Activated CD8-positive, alpha-beta T cell treated with anti-CD3 and anti-CD28 coated beads for 36 hours (primary cell): ENCODE measurements at regions not wholly inside any gene's neighbourhood (a gene's known extent, or its start where the extent isn't known, plus 50 kb on each side); places are given as distances from the start of the nearest gene placed in this dataset.
A peak's percentile ranks its signal among the peaks of the same experiment; 100 is the strongest.

Experiments used
- ATAC-seq: fragments of 200-7000 bp; cut with Tn5 transposase; one replicate; pipeline ENCODE4 v1.10.0; 2021; ENCODE audit warnings: mild to moderate bottlenecking, moderate library complexity
- CTCF ChIA-PET: fragments of 350-600 bp; sonication (Branson Sonifier 250); formaldehyde crosslinking; loops from one replicate; lab custom pipeline; 2021; ENCODE audit warnings: antibody characterized with exemption; lab: Charles Lee
- POLR2A ChIA-PET: fragments of 350-600 bp; sonication (Branson Sonifier 250); formaldehyde crosslinking; loops from one replicate; lab custom pipeline; 2021; ENCODE audit warnings: antibody characterized with exemption; lab: Charles Lee
- DNase-seq: peaks from one replicate; pipeline ENCODE4 v3.0.0-alpha.2; 2020
- H3K27ac Mint-ChIP-seq: one replicate; pipeline ENCODE4 v1.8.0; 2021; ENCODE audit warnings: mild to moderate bottlenecking, mixed read lengths
- H3K27me3 Mint-ChIP-seq: one replicate; pipeline ENCODE4 v1.8.0; 2021; ENCODE audit warnings: mixed read lengths
- H3K36me3 Mint-ChIP-seq: one replicate; pipeline ENCODE4 v1.8.0; 2021; ENCODE audit warnings: low read depth, mixed read lengths
- H3K4me1 Mint-ChIP-seq: one replicate; pipeline ENCODE4 v1.8.0; 2021; ENCODE audit warnings: low read depth, mixed read lengths
- H3K4me3 Mint-ChIP-seq: one replicate; pipeline ENCODE4 v1.8.0; 2021; ENCODE audit warnings: mild to moderate bottlenecking, moderate library complexity, mixed read lengths
- H3K9me3 Mint-ChIP-seq: one replicate; pipeline ENCODE4 v1.8.0; 2021; ENCODE audit warnings: mixed read lengths
- CTCF ChIP-seq: fragments of 200-600 bp; IDR thresholded peaks from one replicate; pipeline ENCODE4 v1.8.0; 2022; ENCODE audit warnings: antibody characterized with exemption, mild to moderate bottlenecking
- intact Hi-C: fragments of 100-400 bp; cut with micrococcal nuclease; formaldehyde crosslinking; loops from one replicate; pipeline ENCODE4 v1.10.0; 2022

- H3K4me3 Mint-ChIP-seq = no peak overlapping the region
- ChIA-PET CTCF (interaction anchor here (0.6 kb wide), 1 partner anchor 10 kb away, joined by 3 read pairs; no protein-coding TSS in a partner anchor), POLR2A (no interaction called here)
- intact Hi-C loops = no loop called here
- no peaks in the 10 kb centered on the region for H3K27me3 Mint-ChIP-seq
- no peak overlapping the region for H3K27ac Mint-ChIP-seq
- no peaks in the 10 kb centered on the region for H3K4me1 Mint-ChIP-seq
- DNase-seq (no peak), ATAC-seq (no peak)
- no peak for TF ChIP-seq CTCF
- peaks cover 2% of the 10 kb centered on the region for H3K9me3 Mint-ChIP-seq
- no peaks in the 10 kb centered on the region for H3K36me3 Mint-ChIP-seq
Observed at GRCh38 chr5:103840600-103840999, 278.0 kb upstream of the NUDT12 start.

- Mint-ChIP-seq H3K27me3 (no peaks in the 10 kb centered on the region), H3K4me1 (no peaks in the 10 kb centered on the region), H3K9me3 (peaks cover 2% of the 10 kb centered on the region), H3K27ac (no peak overlapping the region), H3K36me3 (no peaks in the 10 kb centered on the region), H3K4me3 (no peak overlapping the region)
- intact Hi-C loops = no loop called here
- ATAC-seq (no peak), DNase-seq (no peak)
- POLR2A ChIA-PET = no interaction called here
- TF ChIP-seq CTCF = no peak
- CTCF ChIA-PET = no interaction called here
Observed at GRCh38 chr5:103834216-103834615, 271.6 kb upstream of the NUDT12 start.

GRCh38 chr5:103829585-103829984, 267.0 kb upstream of the NUDT12 start:
- ChIA-PET CTCF (interaction anchor here (1.4 kb wide), 3 partner anchors 13 to 20 kb away, joined by 3 to 5 read pairs (median 4); no protein-coding TSS in a partner anchor), POLR2A (no interaction called here)
- ATAC-seq (no peak), DNase-seq (peak; percentile 5)
- H3K27ac Mint-ChIP-seq = no peak overlapping the region
- no peaks in the 10 kb centered on the region for H3K36me3 Mint-ChIP-seq
- TF ChIP-seq CTCF = peak; percentile 19
- H3K9me3 Mint-ChIP-seq = no peaks in the 10 kb centered on the region
- no peaks in the 10 kb centered on the region for H3K27me3 Mint-ChIP-seq
- intact Hi-C loops = no loop called here
- H3K4me1 Mint-ChIP-seq = no peaks in the 10 kb centered on the region
- no peak overlapping the region for H3K4me3 Mint-ChIP-seq

- no peak for ATAC-seq
- no peaks in the 10 kb centered on the region for H3K36me3 Mint-ChIP-seq
- ChIA-PET POLR2A (no interaction called here), CTCF (no interaction called here)
- H3K4me1 Mint-ChIP-seq = no peaks in the 10 kb centered on the region
- DNase-seq = no peak
- no peak for TF ChIP-seq CTCF
- no peaks in the 10 kb centered on the region for H3K9me3 Mint-ChIP-seq
- no peaks in the 10 kb centered on the region for H3K27me3 Mint-ChIP-seq
- no peak overlapping the region for H3K4me3 Mint-ChIP-seq
- H3K27ac Mint-ChIP-seq = no peak overlapping the region
- intact Hi-C loops = no loop called here
Observed at GRCh38 chr5:103827976-103828375, 265.4 kb upstream of the NUDT12 start.

GRCh38 chr5:103821361-103821760, 258.8 kb upstream of the NUDT12 start:
- TF ChIP-seq CTCF = no peak
- no peak overlapping the region for H3K4me3 Mint-ChIP-seq
- DNase-seq (no peak), ATAC-seq (no peak)
- H3K9me3 Mint-ChIP-seq = no peaks in the 10 kb centered on the region
- H3K36me3 Mint-ChIP-seq = no peaks in the 10 kb centered on the region
- H3K27ac Mint-ChIP-seq = no peak overlapping the region
- no peaks in the 10 kb centered on the region for H3K4me1 Mint-ChIP-seq
- ChIA-PET CTCF (no interaction called here), POLR2A (no interaction called here)
- intact Hi-C loops = no loop called here
- no peaks in the 10 kb centered on the region for H3K27me3 Mint-ChIP-seq
